ENCODE measurements at regions not wholly inside any gene's neighbourhood (a gene's known extent, or its start where the extent isn't known, plus 50 kb on each side); places are given as distances from the start of the nearest gene placed in this dataset.

- TF ChIP-seq TAF1 (IDR thresholded peaks at IDR 0.05; ENCODE audit: low read depth, low read length) (no peak), POLR2A (IDR thresholded peaks at IDR 0.05; ENCODE audit: low read depth, low read length) (no peak), POLR2AphosphoS5 (IDR thresholded peaks at IDR 0.05; ENCODE audit: low read depth, low read length) (no peak), PAX5 (IDR thresholded peaks at IDR 0.05; ENCODE audit: insufficient read depth, low read length, severe bottlenecking) (no peak), POU2F2 (IDR thresholded peaks at IDR 0.05; ENCODE audit: low read depth, low read length) (no peak), SPI1 (IDR thresholded peaks at IDR 0.05; ENCODE audit: low read depth, low read length) (no peak)
These were observed 59.3 kb upstream of the ICA1 start for GRCh38 chr7:8321312-8321711.

Data from GM12891 (cell line).